HepG2 (cell line): ENCODE measurements at regions not wholly inside any gene's neighbourhood (a gene's known extent, or its start where the extent isn't known, plus 50 kb on each side); places are given as distances from the start of the nearest gene placed in this dataset.

Source experiments
- ARHGAP35 ChIP-seq: sonication (generic); formaldehyde crosslinking; IDR thresholded peaks from 2 replicates; pipeline ENCODE4 v1.9.0; 2022; ENCODE audit warnings: mild to moderate bottlenecking, inconsistent platforms, moderate library complexity, missing genetic modification reagents, borderline replicate concordance
- BRCA1 ChIP-seq: sonication (generic); formaldehyde crosslinking; IDR thresholded peaks from 2 replicates; pipeline ENCODE4 v1.4.0; 2020; ENCODE audit warnings: missing genetic modification reagents
- EHMT2 ChIP-seq: fragments of 200-600 bp; sonication (generic); IDR thresholded peaks from 2 replicates; pipeline ENCODE4 v1.7.0; 2017; ENCODE audit warnings: antibody characterized with exemption, low read depth, low read length, borderline replicate concordance
- HDAC1 ChIP-seq: sonication (generic); formaldehyde crosslinking; IDR thresholded peaks from 2 replicates; pipeline ENCODE4 v1.5.1; 2020; ENCODE audit warnings: mild to moderate bottlenecking, missing genetic modification reagents
- HES4 ChIP-seq: sonication (generic); formaldehyde crosslinking; IDR thresholded peaks from 2 replicates; pipeline ENCODE4 v1.9.0; 2021; ENCODE audit warnings: mild to moderate bottlenecking, missing genetic modification reagents, borderline replicate concordance
- IRX3 ChIP-seq: sonication (generic); formaldehyde crosslinking; IDR thresholded peaks from 2 replicates; pipeline ENCODE4 v1.8.1; 2023; ENCODE audit warnings: mild to moderate bottlenecking, low read depth, missing genetic modification reagents, borderline replicate concordance
- LCORL ChIP-seq, 2 experiments: fragments of 450-650 bp in 1 of 2; sonication (generic) in 1 of 2; formaldehyde crosslinking in 1 of 2; IDR thresholded peaks; 2 replicates each; pipeline versions ENCODE4 v1.5.0 to v1.6.1; 2017 to 2020; ENCODE audit warnings: antibody characterized with exemption in 1 of 2, missing genetic modification reagents in 1 of 2
- MAFG ChIP-seq: sonication (generic); formaldehyde crosslinking; IDR thresholded peaks from 2 replicates; pipeline ENCODE4 v1.5.1; 2020; ENCODE audit warnings: mild to moderate bottlenecking, missing genetic modification reagents
- MATR3 ChIP-seq: sonication (generic); formaldehyde crosslinking; IDR thresholded peaks from 2 replicates; pipeline ENCODE4 v1.4.0; 2020; ENCODE audit warnings: missing genetic modification reagents
- MNT ChIP-seq: fragments of 450-650 bp; IDR thresholded peaks from 2 replicates; pipeline ENCODE4 v1.6.1; 2016
- NAIF1 ChIP-seq: sonication (generic); formaldehyde crosslinking; IDR thresholded peaks from 2 replicates; pipeline ENCODE4 v1.5.0; 2020; ENCODE audit warnings: mild to moderate bottlenecking, missing genetic modification reagents, borderline replicate concordance
- NPAS2 ChIP-seq: sonication (generic); formaldehyde crosslinking; IDR thresholded peaks from 2 replicates; pipeline ENCODE4 v1.8.0; 2022; ENCODE audit warnings: mild to moderate bottlenecking, missing genetic modification reagents, borderline replicate concordance
- RXRB ChIP-seq: IDR thresholded peaks from 2 replicates; pipeline ENCODE4 v1.6.1; 2016; ENCODE audit warnings: borderline replicate concordance, missing genetic modification reagents, missing compliant biosample characterization
- SETDB1 ChIP-seq: sonication (generic); formaldehyde crosslinking; IDR thresholded peaks from 2 replicates; pipeline ENCODE4 v1.5.1; 2020; ENCODE audit warnings: missing genetic modification reagents, mild to moderate bottlenecking, borderline replicate concordance
- SIX1 ChIP-seq: sonication (generic); formaldehyde crosslinking; IDR thresholded peaks from 2 replicates; pipeline ENCODE4 v1.4.0; 2020; ENCODE audit warnings: missing genetic modification reagents, borderline replicate concordance
- SKI ChIP-seq: fragments of 450-650 bp; IDR thresholded peaks from one replicate; pipeline ENCODE4 v1.6.1; 2018; ENCODE audit warnings: mild to moderate bottlenecking; ENCODE audit not compliant: partially characterized antibody
- SNAPC2 ChIP-seq: sonication (generic); formaldehyde crosslinking; IDR thresholded peaks from 2 replicates; pipeline ENCODE4 v1.8.1; 2022; ENCODE audit warnings: mild to moderate bottlenecking, missing genetic modification reagents
- TARDBP ChIP-seq: sonication (generic); formaldehyde crosslinking; IDR thresholded peaks from 2 replicates; pipeline ENCODE4 v1.8.0; 2022; ENCODE audit warnings: mild to moderate bottlenecking, missing genetic modification reagents
- TOE1 ChIP-seq: sonication (generic); formaldehyde crosslinking; IDR thresholded peaks from 2 replicates; pipeline ENCODE4 v1.4.0; 2020; ENCODE audit warnings: mild to moderate bottlenecking, missing genetic modification reagents
- ZBTB26 ChIP-seq: IDR thresholded peaks from 2 replicates; pipeline ENCODE4 v1.6.1; 2016; ENCODE audit warnings: missing compliant biosample characterization, missing genetic modification reagents, borderline replicate concordance
- ZMAT3 ChIP-seq: sonication (generic); formaldehyde crosslinking; conservative IDR thresholded peaks from 2 replicates; pipeline ENCODE4 v1.7.0; 2021; ENCODE audit warnings: missing genetic modification reagents
- ZNF143 ChIP-seq: sonication (generic); formaldehyde crosslinking; IDR thresholded peaks from 2 replicates; pipeline ENCODE4 v1.4.0; 2020; ENCODE audit warnings: missing genetic modification reagents
- ZNF18 ChIP-seq: sonication (generic); formaldehyde crosslinking; IDR thresholded peaks from 2 replicates; pipeline ENCODE4 v1.8.0; 2022; ENCODE audit warnings: mild to moderate bottlenecking, missing genetic modification reagents; ENCODE audit not compliant: insufficient replicate concordance
- ZNF251 ChIP-seq: sonication (generic); formaldehyde crosslinking; IDR thresholded peaks from 2 replicates; pipeline ENCODE4 v1.9.0; 2021; ENCODE audit warnings: mild to moderate bottlenecking, missing genetic modification reagents
- ZNF337 ChIP-seq: sonication (generic); formaldehyde crosslinking; IDR thresholded peaks from 2 replicates; pipeline ENCODE4 v1.5.1; 2020; ENCODE audit warnings: missing genetic modification reagents, low read depth, mild to moderate bottlenecking, borderline replicate concordance
- ZNF501 ChIP-seq: sonication (generic); formaldehyde crosslinking; IDR thresholded peaks from 2 replicates; pipeline ENCODE4 v1.5.1; 2020; ENCODE audit warnings: mild to moderate bottlenecking, moderate library complexity, missing genetic modification reagents
- ZNF549 ChIP-seq: sonication (generic); formaldehyde crosslinking; IDR thresholded peaks from 2 replicates; pipeline ENCODE4 v1.5.0; 2020; ENCODE audit warnings: missing genetic modification reagents
- ZNF83 ChIP-seq: sonication (generic); formaldehyde crosslinking; IDR thresholded peaks from 2 replicates; pipeline ENCODE4 v1.4.0; 2020; ENCODE audit warnings: missing genetic modification reagents, mild to moderate bottlenecking, borderline replicate concordance
- ZNF839 ChIP-seq: sonication (generic); formaldehyde crosslinking; IDR thresholded peaks from 2 replicates; pipeline ENCODE4 v1.4.0; 2020; ENCODE audit warnings: missing genetic modification reagents, mild to moderate bottlenecking, borderline replicate concordance

- TF ChIP-seq ZNF18 (CRISPR knock-in tag) (no peak), ZMAT3 (CRISPR knock-in tag) (no peak), LCORL (IDR thresholded peaks at IDR 0.05) (no peak), LCORL (CRISPR knock-in tag; IDR thresholded peaks at IDR 0.05) (no peak), ZNF143 (CRISPR knock-in tag) (no peak), SETDB1 (CRISPR knock-in tag) (no peak), TOE1 (CRISPR knock-in tag) (no peak), IRX3 (CRISPR knock-in tag) (no peak), HDAC1 (0 out of 2 replicates have a peak, but pooled peaks have one; percentile 21), ZBTB26 (CRISPR knock-in tag) (no peak), ZNF549 (no peak), TARDBP (no peak), HES4 (CRISPR knock-in tag) (no peak), BRCA1 (CRISPR knock-in tag) (no peak), MAFG (CRISPR knock-in tag) (no peak), ZNF501 (CRISPR knock-in tag) (no peak), MNT (no peak), ZNF839 (CRISPR knock-in tag) (no peak), SKI (no peak), NAIF1 (CRISPR knock-in tag) (no peak), ARHGAP35 (CRISPR knock-in tag) (no peak), SNAPC2 (CRISPR knock-in tag) (no peak), ZNF251 (CRISPR knock-in tag) (0 out of 2 replicates have a peak, but pooled peaks have one; percentile 30), SIX1 (CRISPR knock-in tag) (no peak), RXRB (CRISPR knock-in tag) (no peak), ZNF83 (CRISPR knock-in tag) (0 out of 2 replicates have a peak, but pooled peaks have one; percentile 14), ZNF337 (CRISPR knock-in tag) (no peak), MATR3 (CRISPR knock-in tag) (no peak), EHMT2 (no peak), NPAS2 (CRISPR knock-in tag) (no peak)
Measured at GRCh38 chr14:28157289-28157869, 609.2 kb upstream of the FOXG1 start (continued).
